Medulla oblongata (tissue), 1 donor: ENCODE measurements at regions not wholly inside any gene's neighbourhood (a gene's known extent, or its start where the extent isn't known, plus 50 kb on each side); places are given as distances from the start of the nearest gene placed in this dataset.
A peak's percentile ranks its signal among the peaks of the same experiment; 100 is the strongest.
"Not testable (repeated sequence)": the region's sequence is repeated elsewhere in the genome, so short reads cannot be mapped to it uniquely, and the experiment has no call there.

ENCODE experiments used
- DNase-seq: peaks from one replicate; pipeline ENCODE4 v3.0.0-alpha.2; 2015; ENCODE audit errors: extremely low spot score

DNA sequence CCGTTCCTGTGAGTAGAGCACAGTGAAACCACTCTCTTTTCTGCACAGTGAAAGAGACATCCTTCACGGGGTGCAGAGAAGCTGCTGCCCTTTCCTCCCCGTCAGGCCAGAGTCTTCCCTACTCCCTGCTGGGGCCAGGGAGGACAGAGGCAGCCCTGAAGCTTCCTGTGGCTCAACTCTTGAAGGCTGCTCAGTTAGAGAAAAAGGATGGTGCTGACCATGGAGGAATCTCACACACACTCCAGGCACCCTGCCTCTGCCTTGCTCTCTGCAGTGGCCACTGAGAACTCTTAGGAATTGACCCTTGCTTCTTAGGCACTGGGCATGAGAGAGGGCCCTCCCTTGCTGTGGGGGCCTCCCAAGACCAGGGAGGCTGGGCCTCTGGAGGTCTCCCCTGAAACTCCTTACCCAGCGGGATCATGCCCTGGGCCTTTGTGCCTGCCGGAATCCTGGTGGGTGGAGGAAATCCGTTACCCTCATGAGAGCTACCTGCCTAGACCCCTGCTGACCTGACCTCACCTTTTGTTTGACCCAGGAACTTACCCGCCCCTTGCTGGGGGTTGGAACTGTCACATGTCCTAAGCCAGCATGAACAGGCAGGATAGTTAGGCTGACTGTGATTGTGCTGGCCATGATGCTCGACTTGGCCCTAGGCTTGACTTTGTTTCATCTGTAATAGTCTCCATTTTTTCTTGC is 65.0 kb upstream of the CD93 start:
- DNase-seq: no peak

DNA sequence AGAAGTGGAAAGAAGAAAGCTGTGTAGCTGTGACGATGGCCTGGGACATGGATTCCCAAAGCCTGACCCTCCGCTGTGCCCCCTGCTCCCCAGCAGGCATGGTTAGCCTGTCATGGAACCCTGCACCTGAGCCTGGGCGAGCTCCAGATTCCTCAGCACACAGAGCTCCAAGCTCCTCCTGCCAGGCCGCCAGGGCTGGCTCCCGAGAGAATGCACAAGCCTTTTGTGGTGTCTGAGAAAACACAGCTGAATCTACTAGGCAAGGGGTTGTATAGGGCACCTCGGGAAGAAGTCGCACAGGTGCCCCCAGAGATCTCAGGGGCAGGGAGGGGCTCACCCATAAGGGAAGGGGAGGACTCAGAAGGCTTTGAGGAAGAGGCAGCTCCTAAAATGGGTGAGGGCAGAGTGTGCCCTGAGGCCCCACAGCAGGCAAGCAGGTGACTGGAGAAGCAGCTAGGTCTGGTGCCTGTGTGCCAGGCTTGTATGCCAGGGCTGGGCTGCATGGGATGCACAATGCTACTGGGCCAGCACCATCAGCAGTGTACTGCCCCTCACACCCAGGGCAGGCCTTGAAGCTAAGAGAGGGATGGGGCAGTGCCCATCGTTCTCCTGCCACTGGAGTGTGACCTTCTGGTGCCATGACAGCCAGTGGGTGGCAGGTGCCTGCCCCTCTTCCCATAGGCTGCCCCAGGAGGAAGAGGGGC is 64.3 kb upstream of the CD93 start:
- no peak for DNase-seq

DNA sequence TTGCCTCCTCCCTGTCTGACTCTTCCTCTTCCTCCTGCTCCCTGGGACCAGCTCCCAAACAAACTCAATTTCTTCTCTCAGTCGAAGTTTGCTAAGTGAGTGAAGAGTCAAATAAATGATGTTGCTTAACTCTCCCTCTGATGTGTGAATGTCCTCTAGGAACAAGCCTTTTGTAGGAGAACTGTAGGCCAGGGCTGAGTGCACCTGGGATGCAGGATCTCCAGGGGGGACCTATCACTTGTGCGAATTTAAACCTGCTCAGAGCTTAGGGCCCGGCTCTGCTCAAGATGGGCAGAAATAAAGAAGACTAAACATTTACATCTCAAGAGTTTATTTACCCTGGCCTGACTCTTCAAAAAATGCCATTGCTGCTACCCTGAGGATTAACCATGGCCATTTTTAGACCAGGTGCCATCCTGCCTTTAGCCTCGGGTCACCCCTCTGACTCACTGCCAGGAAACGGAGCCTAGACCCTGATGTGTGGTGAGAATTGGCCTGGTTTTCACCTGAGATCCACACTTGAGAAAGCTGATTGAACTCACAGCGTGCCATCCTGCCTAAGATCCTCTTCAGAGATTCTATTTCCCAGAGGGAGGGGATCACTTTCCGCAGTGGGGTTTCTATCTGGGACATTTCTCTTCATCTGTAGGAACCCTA is 63.6 kb upstream of the CD93 start:
- DNase-seq: no peak

DNA sequence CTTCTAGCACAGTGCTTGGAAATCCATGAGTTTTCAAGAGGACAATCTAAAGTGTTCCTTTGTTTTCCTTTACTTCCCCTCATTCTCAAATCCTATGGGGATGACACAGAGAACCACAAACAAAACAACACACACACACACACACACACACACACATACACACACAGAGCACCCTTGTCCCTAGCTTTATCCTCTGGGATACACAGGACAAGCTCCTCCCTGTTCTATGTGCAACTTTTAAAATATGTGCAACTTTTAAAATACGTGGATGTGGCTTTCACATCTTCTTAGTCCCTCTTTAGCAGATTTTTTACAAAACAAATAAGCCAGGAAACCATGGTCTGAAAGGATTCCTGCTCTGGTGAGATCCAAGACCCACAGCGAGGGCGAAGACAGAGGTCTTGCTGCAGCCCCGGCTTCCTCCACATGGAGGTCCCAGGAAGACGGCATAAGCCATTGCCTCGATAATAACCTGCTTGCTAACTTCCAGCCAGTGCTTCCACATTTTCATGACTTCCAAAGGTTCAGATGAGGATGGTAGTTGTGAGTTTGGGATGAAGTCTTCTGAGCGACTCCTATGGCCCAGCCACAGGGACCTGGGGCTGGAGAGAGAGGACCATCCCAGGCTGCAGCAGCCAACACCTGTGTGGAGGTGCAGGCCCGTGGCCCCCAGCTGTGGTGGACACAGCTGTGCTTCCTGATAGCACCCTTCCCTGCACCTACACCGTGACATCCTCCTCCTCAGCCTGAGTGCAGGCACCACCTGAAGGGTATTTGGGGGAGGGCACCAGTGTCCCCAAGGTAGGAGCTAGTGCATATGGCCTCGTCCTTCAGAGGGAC is 62.8 kb upstream of the CD93 start:
- DNase-seq: no peak

DNA sequence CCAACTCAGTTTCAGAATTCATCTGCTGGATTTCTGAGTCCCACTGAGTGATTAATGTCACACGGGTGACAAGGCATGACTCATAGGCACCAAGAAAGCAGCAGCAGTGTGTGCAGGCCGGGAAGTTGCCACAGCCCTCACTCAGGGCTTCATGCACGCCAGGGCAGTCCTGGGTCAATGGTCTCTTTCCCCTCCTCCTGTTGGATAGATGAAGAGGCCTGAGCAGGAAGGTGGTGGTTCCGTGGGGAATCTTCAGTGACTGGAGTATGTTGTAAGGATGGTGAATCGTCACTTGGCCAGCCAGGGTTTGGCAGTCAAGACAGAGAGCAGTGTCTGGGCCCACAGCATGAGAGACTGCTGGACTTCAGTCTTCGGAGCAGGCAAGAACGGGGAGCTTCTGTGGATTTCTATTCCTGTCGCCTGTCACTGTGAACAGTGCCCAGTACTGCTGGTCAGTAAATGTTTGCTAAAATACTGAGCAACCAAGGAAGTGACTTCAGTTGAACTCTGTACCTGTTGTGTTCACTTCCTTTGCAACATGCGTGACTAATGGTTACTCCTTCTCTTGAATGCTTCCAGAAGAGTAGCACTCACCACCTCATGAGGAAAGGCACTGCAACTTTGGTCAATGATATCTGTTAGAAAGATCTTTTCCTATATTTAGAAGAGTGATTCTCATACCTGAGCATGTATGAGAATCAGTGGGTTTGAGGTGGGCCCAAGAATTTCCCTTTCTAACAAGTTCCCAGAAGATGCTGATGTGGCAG is 62.0 kb upstream of the CD93 start:
- peak; percentile 13 for DNase-seq

DNA sequence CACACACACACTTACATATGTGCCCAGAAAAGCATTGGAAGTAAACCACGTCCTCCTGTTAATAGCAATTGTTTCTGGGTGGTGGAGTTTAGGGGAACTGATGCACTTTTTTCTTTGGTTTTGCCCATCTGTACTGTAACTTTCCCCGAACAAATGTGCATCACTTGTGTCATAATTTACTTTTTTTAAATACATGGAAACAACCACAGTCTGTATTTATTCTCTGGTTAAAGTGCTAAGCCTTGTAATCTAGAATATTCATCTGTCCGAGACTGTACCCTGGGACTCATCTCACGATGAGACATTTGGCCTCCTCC is 61.5 kb upstream of the CD93 start:
- DNase-seq: no peak

DNA sequence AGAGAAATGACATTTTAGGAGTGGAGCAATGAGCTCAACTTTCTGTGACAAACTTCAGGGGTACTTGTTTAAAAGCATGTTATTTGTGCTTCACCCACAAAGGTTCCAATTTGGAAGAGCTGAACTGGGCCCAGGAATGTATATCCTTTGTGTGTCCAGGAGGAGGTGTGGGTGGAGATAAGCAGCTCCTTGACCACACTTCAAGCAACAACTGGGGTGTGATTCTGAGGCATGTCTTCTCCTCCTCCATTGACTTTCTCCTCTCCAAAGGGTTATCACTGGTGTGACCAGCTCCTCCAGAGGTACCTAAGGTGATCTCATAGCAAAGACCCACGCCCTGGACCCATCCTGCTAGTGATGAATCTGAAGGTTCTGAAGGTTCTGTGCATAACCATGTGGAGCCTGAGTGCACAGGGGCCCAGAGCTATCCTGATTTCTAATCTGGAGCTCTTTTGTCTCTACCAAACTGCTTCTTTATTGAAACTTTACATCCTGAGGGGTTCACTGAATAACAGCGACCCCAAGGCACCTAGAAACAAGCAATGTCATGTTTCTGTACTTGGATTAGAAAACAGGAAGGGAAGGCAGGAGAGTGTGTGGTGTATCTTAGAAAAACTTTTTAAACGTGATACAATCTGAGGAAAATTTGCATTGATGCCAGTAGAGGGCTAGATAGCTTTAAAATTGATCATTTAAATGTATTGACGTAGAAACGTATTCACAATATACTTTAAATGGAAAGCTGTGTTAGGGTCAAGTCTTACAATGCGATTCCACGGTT is 60.9 kb upstream of the CD93 start:
- DNase-seq: no peak

DNA sequence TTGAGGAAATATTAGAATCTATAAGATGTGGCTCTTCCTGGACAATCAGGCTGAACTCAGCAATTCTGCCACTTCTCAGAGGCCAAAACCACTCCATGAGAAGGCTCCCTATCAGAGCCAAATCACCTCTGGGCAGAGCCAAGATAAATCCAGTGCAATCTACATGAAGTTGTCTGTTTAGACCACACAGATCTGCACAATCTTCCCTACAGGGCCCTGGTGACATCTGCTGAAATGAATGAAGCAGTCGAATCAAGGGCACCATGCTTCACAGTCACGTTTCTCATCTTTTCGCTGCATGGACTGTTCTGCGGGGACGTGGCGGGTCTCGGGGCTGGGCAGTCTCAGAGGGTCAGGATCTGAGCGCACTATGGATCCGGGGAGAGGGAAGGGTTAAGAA is 60.1 kb upstream of the CD93 start:
- no peak for DNase-seq

DNA sequence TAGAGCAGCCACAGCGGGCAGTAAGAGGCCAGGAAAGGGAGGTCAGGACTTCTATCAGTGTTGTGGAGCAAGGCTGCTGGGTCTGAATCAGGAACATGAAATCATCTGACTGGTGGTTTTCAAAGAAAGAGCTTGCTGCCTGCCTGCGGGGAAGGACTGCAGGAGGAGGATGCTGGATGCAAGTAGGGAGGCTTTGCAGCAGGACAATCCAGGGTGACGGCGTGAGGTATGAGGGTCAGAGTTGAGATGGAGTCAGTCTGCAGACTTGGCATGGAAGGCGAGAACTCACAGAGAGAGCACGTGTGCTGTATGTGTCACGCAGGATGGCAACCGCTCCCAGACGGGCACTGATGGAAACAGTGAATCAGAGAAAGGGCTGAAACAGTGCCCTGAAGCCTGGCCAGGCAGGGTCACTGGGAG is 59.2 kb upstream of the CD93 start:
- DNase-seq: peak; percentile 57

DNA sequence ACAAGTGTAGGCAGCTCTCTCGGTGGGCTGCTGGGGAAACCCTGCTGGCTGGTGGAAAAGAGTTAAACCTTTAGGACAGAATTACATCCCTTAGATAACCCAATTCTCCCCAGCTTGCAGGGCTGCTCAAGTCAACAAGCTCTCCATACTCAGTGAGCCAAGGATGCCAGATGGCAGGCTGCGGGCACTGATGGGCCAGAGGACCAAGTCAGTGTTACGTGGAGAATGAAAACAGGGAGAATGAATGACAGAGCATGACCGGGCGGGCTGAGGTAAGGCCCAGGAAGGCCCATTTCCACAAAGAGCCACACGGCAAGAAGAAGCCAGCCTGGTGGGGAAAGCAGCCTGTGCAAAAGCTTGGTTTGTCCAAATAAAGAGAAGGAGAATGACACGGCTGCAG is 58.7 kb upstream of the CD93 start:
- DNase-seq: no peak

DNA sequence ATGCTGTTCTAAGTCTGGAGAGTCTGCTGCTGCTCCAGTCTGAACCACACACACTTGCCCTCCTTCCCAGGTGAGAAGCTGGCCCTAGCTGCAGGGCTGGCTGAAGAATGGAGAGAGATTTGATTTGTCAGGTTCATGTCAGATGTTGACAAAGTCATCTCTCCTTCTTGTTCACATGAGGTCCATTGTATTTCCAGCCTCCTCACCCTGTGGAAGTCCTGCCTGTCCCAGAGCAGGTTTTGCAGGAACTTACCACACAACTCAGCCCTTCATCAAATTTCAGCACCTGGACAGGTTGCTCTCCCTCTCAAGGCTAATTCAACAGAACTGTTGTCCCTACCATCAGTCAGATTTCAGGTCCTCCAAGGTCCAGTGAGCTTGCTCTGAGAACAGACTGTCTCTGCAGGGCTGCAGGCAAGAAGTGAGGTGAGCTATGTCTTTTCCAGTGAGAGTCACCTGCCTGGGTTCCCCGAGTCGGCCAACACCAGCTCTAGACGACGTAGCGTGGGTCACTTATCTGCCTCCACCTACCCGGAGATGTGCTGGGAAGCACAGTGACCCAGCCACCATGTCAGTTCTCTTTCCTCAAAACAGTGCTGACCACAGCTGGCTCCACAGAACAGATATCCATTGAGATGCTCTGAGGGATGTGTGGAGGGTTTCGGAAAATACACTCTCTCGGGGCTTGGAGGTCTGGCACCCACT is 58.0 kb upstream of the CD93 start:
- DNase-seq: no peak

DNA sequence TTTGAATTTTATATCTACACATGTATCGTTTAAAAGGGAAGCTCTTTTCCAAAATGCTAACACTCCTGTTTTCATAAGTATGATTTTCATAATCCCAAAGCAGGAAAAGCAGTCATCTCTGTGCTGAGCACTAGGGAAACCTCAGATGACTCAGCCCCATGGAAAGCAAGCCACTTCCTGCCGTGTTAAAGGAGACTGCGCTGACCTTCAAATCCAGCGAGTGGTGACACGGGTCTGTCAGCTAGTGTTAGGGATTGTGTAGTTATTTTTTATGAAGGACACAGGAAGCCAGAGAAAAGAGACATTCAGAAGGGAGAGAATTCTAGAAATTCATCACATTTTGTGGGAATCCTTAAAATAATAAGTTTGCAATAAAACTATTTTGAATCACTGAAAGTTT is 57.0 kb upstream of the CD93 start:
- DNase-seq: peak; percentile 32

DNA sequence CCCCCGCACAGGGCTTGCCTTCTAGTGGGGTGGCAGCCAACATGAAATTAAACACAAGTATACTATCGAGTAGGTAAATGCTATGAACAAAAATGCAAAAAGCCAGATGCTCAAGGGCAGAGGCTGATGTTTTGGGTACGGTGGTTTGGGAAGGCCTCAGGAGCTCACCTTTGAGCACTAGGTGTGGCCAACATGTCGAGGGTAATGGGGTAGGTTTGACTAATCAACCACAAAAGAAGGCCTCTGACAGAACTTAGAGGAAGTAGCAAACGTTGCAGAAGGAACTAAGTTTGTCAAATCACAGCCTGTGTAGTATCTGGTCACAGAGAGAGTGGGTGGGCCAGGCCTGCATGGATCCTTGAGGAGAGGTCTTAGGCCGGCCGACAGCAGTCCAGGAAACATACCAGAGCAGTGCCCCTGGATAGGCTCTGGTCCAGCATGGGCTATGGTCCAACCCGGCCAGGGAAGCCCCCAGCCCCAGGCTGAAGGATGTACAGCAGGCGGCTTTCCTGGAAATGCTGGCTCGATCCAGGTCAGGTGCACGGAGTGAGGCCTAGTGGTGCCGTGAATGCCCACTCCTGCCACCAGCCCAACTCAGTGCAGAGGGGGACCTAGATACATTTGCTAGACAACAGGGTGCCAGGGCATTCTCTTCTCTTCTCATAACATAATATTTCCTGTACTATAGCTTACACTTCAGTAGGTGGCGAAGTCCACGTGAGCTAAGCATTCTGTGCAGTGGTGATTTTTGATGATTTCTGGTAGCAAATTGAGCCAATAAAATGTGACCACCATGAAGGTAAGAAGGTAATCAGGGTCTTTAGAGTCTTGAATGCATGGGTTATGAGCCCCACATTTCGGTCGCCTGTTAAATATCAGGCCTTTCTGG is 56.3 kb upstream of the CD93 start:
- DNase-seq: no peak

DNA sequence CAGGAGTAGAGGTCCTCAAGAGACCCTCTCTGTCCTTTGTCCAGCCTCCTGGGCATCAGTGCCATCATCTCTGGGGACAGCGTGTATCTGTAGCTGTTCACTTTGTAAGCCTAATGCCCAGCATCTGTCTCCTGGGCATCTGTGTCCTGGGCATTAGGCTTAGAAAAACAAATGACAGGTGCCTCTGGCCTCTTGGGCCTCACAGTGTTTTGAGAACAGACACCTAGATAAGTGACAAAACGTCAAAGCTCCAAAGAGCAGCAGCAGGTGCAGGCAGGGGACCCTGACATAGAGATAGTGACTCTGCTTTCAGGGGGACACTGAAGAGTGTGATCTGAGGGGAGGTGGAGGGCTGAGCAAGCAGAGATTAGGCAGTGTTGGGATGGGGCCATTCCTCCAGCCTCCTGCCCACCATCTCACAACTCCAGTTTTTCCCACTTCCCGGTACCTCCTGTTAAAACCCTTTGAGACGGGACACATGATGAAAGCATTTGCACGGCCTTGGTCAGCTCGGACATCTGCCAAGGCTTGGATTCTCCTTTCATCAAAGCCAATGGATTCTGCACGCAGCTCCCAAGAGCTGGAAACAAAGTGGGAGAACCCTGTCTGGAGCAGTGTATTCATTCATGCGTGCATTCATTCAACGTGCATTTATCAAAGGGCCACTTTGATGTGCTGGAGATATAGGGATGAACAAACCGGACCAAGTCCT is 55.5 kb upstream of the CD93 start:
- no peak for DNase-seq

DNA sequence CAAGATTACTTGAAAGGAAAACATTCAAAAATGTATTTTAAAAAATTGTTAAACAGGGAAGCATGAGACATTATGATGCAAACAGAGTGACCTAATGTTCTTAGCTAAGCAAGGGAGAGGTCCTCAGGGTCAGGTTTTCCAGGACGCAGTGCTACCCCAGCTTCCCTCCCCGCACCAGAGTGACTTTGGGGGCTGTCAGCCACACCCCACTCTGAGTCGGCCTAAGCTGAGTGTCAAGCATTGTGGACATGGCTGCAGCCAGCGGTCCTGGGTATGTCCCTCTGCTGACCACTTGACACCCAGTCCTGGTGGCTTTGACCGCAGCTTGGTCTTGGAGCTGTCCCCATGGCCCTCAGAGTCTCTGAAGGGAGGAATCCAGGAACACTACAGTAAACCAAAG is 54.9 kb upstream of the CD93 start:
- no peak for DNase-seq

DNA sequence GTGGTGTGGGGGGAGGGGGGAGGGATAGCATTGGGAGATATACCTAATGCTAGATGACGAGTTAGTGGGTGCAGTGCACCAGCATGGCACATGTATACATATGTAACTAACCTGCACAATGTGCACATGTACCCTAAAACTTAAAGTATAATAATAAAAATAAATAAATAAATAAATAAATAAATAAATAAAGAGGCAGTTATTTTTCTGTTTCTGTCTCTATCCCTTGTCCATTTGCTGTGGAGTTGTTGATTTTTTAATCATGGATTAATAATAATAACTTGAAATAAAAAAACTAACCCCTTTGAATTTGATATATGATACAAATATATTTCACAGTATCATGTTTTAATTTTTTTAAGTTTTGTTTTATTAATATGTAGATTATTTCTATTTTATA is 53.9 kb upstream of the CD93 start:
- not testable (repeated sequence) for DNase-seq

DNA sequence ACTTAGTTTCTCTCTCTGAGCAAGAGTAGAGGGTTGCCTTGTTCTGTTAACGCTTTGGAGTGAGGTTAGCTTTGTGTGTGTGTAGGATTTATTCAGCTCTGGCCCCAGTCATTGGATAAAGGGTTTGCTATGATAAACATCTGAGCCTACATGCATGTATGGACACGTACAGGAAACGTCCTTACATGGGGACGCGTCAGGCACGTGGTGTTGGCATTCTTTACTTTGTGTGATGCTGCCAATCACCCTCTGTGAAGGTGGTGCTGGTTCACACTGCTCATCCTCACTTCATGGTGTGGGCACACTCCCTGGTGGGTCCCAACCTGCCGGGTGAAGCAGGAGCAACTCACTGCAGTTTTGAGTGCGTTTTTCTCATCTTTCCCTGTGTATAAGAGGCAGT is 53.4 kb upstream of the CD93 start:
- DNase-seq: no peak

DNA sequence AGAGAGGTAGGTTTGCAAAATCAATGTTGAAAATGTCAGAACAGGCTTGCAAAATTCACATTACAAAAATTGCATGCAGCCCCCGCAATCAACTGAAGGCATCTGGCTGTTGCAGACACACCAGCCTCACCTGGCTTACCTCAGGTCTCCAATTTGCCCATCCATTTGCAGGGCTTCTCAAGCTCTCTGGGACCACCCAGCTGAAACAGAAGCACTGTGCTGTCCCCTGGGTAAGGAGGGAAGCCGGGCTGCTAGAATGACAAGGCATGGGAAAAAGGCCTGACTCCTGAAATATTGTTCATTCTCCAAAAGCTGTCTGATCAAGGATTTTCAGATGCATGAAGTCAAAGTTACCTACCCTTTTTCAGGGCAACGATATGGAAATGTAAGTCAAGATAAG is 52.6 kb upstream of the CD93 start:
- DNase-seq: no peak

DNA sequence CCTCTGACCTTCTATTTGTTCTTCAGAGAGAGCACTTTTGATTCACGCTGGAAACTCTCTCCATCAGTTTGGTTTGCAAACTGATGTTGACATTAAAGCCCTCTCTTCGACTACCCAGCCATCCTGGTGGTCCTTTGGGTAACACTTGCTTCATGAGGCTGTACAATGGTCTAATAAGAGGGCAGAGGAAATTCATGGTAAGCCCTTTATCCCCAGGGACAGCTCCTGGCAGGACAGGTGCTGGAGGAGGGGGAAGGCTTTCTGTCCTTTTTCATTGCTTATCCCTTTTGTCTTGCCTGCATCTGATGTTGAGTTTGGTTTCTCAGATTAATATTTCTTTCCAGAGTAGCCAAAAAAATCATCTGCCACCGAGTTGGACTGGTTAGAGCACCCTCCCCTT is 52.1 kb upstream of the CD93 start:
- no peak for DNase-seq
